ENCODE measurements at regions not wholly inside any gene's neighbourhood (a gene's known extent, or its start where the extent isn't known, plus 50 kb on each side); places are given as distances from the start of the nearest gene placed in this dataset.

GRCh38 chr2:52127527-52127926 is 1095.6 kb upstream of the NRXN1 start:
- Histone ChIP-seq H3K4me3 (ENCODE audit: low read depth in 1 of 2, low read length in 1 of 2) (no peak overlapping the region), H3K9me3 (no peaks in the 10 kb centered on the region), H3K4me1 (ENCODE audit: control insufficient read depth in 1 of 2, insufficient read depth in 1 of 2, low read depth in 1 of 2, low read length in 1 of 2) (no peaks in the 10 kb centered on the region), H3K36me3 (no peaks in the 10 kb centered on the region), H3K27me3 (no peaks in the 10 kb centered on the region), H3K27ac (no peak overlapping the region)
- TF ChIP-seq CTCF (IDR thresholded peaks at IDR 0.05), result no peak

GRCh38 chr2:52117299-52117698 is 1085.4 kb upstream of the NRXN1 start:
- no peak for TF ChIP-seq CTCF (IDR thresholded peaks at IDR 0.05)

GRCh38 chr2:52115750-52116149 is 1083.8 kb upstream of the NRXN1 start:
- Histone ChIP-seq H3K9me3 (no peaks in the 10 kb centered on the region), H3K4me3 (ENCODE audit: low read depth in 1 of 2, low read length in 1 of 2) (no peak overlapping the region), H3K27me3 (no peaks in the 10 kb centered on the region), H3K36me3 (no peaks in the 10 kb centered on the region), H3K4me1 (ENCODE audit: control insufficient read depth in 1 of 2, insufficient read depth in 1 of 2, low read depth in 1 of 2, low read length in 1 of 2) (no peaks in the 10 kb centered on the region), H3K27ac (no peak overlapping the region)
- no peak for TF ChIP-seq CTCF (IDR thresholded peaks at IDR 0.05)

More at GRCh38 chr2:52117299-52117698, 1085.4 kb upstream of the NRXN1 start:
- Histone ChIP-seq H3K9me3 (no peaks in the 10 kb centered on the region), H3K36me3 (no peaks in the 10 kb centered on the region), H3K4me3 (ENCODE audit: low read depth in 1 of 2, low read length in 1 of 2) (no peak overlapping the region), H3K27ac (no peak overlapping the region), H3K27me3 (no peaks in the 10 kb centered on the region), H3K4me1 (ENCODE audit: control insufficient read depth in 1 of 2, insufficient read depth in 1 of 2, low read depth in 1 of 2, low read length in 1 of 2) (no peaks in the 10 kb centered on the region)

GRCh38 chr2:52113338-52113737 is 1081.4 kb upstream of the NRXN1 start:
- H3K27ac ChIP-seq, result no peak overlapping the region
- H3K4me3 ChIP-seq (ENCODE audit: low read depth in 1 of 2, low read length in 1 of 2), result no peak overlapping the region
- no peaks in the 10 kb centered on the region for H3K36me3 ChIP-seq
- TF ChIP-seq CTCF (IDR thresholded peaks at IDR 0.05), result no peak
- H3K9me3 ChIP-seq, result no peaks in the 10 kb centered on the region
- H3K4me1 ChIP-seq (ENCODE audit: control insufficient read depth in 1 of 2, insufficient read depth in 1 of 2, low read depth in 1 of 2, low read length in 1 of 2), result no peaks in the 10 kb centered on the region
- no peaks in the 10 kb centered on the region for H3K27me3 ChIP-seq

GRCh38 chr2:52112141-52112540 is 1080.2 kb upstream of the NRXN1 start:
- TF ChIP-seq CTCF (IDR thresholded peaks at IDR 0.05), result no peak
- H3K4me1 ChIP-seq (ENCODE audit: control insufficient read depth in 1 of 2, insufficient read depth in 1 of 2, low read depth in 1 of 2, low read length in 1 of 2), result no peaks in the 10 kb centered on the region
- no peak overlapping the region for H3K27ac ChIP-seq
- no peaks in the 10 kb centered on the region for H3K36me3 ChIP-seq
- H3K27me3 ChIP-seq, result no peaks in the 10 kb centered on the region
- no peaks in the 10 kb centered on the region for H3K9me3 ChIP-seq
- no peak overlapping the region for H3K4me3 ChIP-seq (ENCODE audit: low read depth in 1 of 2, low read length in 1 of 2)

GRCh38 chr2:52107124-52107523 is 1075.2 kb upstream of the NRXN1 start:
- no peaks in the 10 kb centered on the region for H3K4me1 ChIP-seq (ENCODE audit: control insufficient read depth in 1 of 2, insufficient read depth in 1 of 2, low read depth in 1 of 2, low read length in 1 of 2)

More at GRCh38 chr2:52107124-52107523, 1075.2 kb upstream of the NRXN1 start:
- no peak overlapping the region for H3K4me3 ChIP-seq (ENCODE audit: low read depth in 1 of 2, low read length in 1 of 2)
- no peaks in the 10 kb centered on the region for H3K27me3 ChIP-seq
- no peak overlapping the region for H3K27ac ChIP-seq
- H3K36me3 ChIP-seq, result no peaks in the 10 kb centered on the region
- no peaks in the 10 kb centered on the region for H3K9me3 ChIP-seq
- no peak for TF ChIP-seq CTCF (IDR thresholded peaks at IDR 0.05)
